Ovary (tissue), 3 donors: ENCODE measurements at regions not wholly inside any gene's neighbourhood (a gene's known extent, or its start where the extent isn't known, plus 50 kb on each side); places are given as distances from the start of the nearest gene placed in this dataset.

Source experiments
- CTCF ChIP-seq, 3 donors: fragments of 450-650 bp in 2 of 3; fragments of 200-600 bp in 1 of 3; IDR thresholded peaks; one replicate each; pipeline versions ENCODE4 v1.5.1 to v1.8.0; 2016 to 2022; ENCODE audit warnings: antibody characterized with exemption in 3 of 3, mild to moderate bottlenecking in 1 of 3
- POLR2A ChIP-seq: fragments of 450-650 bp; IDR thresholded peaks from one replicate; pipeline ENCODE4 v1.6.1; 2017; ENCODE audit warnings: antibody characterized with exemption, mild to moderate bottlenecking, moderate library complexity
- donor health status: DM: no; HTN: no; CAD: no.

DNA sequence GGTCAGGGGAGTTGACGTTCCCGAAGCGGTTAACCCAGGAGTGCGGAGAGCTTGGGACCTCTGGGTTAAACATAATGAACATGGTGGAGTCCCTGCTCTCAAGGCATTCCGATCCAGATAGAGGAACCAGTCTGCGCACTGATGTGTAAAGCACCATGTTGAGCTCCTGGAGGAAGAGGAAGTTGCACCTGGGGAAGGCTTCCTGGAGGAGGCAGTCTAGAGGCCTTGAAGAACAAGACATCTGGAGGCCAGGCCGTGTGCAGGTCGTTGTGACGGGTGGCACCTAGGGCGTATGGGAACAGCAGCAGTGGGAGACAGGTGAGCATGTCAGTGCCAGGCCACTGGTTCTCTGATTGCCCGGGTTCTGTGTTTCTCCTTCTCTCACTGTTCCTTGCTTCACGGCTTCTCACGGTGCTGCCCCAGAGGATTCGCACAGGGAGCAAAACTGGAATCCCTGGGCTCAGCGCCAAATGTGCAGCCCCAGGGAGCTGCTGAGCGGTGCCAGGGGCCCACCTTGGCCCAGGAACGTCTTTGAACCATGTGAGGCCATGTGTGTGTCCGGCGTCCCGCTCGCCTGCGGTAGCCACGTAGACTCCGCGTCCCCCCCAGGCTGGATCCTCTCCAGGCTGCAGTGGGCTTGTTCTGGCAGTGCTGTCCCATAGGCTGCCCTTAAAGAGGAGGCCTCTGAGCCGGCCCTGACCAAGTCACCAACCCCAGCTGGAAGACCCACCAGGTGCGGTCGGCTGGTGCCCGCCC is 122.9 kb upstream of the GALNT2 start:
- TF ChIP-seq CTCF (IDR thresholded peaks at IDR 0.05) (no peak), POLR2A (no peak)
